LoVo (cell line): ENCODE measurements at regions not wholly inside any gene's neighbourhood (a gene's known extent, or its start where the extent isn't known, plus 50 kb on each side); places are given as distances from the start of the nearest gene placed in this dataset.
A peak's percentile ranks its signal among the peaks of the same experiment; 100 is the strongest.

Source experiments
- DNase-seq: peaks from one replicate; pipeline ENCODE4 v3.0.0-alpha.2; 2016; ENCODE audit warnings: low spot score

GRCh38 chr2:200212862-200213425 lies 93.5 kb upstream of the SPATS2L start:
- DNase-seq: no peak

- DNase-seq: no peak
Measured at GRCh38 chr2:200216310-200216709, 90.2 kb upstream of the SPATS2L start.

DNA sequence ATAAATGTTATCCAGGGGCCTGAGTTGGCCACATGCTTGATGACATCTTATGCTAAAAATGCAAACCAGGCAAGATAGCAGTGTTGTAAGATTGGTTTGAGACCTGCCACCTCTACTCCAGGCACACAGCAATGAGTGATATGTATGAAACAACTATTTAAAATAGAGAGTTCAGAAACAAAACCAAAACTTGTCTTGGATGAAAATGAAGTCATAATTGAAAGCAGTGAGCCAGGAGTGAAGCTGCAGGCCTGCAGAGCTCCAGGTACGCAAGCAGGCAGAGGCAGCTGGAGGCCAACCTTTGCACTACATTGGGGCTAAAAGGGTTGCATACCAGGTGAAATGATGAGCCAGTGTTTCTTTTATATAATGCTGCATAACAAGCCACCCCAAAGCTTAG lies 89.2 kb upstream of the SPATS2L start:
- DNase-seq: no peak

GRCh38 chr2:200218645-200219044 lies 87.8 kb upstream of the SPATS2L start:
- no peak for DNase-seq

DNA sequence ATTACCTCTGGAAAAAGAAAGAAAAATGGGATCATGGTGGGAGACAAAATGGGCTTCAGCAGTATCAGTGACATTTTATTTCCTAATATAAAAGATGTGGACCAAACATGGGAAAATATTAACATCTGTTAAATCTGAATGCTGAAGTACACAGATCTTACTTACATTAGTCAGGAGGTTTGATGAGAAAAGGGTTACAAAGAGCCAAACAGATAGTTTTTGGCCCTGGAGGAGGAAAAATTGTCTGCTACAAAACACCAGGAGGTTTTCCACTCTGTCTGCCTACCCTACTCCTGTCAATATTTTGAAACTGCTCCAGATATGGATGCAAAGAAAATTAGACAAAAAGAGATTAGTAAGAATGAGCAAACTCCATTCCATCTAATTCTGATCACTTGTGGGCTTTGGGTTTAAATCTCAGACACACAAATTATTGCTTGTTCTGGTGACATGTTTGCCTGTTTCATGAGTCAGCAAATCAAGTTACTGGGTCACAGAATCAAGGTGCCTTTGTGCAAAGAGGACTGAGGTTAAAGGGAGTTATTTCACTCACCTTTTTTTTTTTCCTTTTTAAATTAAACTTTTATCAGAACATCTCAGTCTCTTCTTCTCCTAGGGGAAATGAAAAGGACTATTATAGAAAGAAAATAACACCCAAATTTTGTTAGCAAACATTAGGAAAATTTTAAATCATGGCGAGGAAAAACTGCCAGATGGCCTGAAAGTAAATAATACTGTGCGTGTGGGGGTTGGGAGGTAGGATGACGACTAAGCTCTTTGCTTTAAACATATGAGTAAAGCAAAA lies 87.0 kb upstream of the SPATS2L start:
- no peak for DNase-seq

DNA sequence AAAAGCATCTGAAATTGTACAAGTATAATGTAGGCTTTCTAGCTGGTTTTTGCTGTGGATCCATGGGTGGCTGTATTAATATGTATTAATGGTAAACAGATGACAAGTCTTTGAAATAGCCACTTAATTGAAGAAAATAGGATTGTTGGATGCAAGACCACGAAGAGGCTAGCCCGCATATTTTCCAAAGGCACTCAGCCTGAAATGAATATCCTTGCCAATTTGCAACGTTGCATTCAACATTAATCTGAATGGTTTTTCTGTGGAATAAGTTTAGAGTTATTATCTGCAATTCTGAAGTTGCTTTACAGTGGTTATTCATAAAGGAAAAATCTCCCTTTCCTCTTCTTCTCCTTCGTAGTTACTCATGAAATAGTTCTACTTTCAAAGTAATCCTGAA lies 86.2 kb upstream of the SPATS2L start:
- DNase-seq: no peak

DNA sequence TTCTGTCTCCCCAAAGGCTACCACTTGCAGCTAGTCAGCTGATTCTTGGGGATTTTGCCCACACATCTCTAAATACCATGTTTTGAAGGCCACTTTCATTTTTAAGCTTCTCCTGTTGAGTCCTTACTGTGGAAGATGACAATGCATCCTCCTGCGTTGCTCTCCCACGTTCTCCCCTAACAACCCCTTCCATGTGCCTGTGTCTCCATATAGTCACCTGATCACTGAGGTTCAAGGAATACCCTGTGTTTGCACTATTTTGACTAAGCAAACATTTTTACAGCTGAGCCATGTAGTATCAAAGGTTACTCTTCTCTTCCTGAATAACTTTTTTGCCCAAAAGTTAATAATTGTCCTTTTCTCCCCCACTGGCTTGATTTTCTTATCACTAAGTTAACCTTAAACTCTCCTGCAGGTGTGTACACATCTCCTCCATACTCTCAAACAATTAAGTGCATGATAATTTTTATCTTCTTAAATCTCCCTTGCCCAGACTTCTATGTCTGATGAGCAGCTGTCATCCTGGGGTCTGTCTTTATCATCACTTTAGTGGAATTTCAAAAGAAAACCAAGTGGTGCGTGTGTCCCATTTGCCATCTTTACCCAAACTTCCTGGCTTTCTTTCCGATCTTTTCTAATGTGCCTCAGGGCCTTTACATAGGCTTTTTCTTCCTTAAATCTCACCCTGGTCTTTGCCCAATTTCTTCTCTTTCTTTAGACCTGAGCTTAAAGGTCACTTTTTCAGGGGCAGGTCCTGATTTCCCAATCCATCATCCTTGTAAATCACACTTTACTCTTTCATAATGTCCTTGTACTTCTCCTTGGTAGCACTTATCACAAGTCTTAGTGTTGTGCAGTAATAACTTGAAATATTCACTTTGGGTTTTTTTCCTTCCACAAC lies 85.2 kb upstream of the SPATS2L start:
- DNase-seq: peak; percentile 28

DNA sequence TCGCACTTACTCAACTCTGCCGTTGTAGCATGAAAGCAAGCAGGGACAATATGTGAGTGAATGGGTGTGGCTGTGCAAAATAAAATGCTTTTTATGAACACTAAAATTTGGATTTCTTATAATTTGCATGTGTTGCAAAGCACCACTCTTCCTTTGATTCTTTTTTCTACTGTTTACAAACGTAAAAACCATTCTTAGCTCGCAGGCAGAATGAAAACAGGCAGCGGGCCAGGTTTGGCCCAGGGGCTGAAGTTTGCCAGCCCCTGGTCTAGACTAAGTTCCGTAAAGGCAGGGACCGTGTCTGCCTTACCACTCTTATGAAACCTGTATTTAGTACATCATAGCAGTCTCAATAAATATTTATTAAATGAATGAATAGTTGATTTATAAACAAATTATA lies 83.7 kb upstream of the SPATS2L start:
- no peak for DNase-seq

GRCh38 chr2:200223205-200223784 lies 83.2 kb upstream of the SPATS2L start:
- no peak for DNase-seq

GRCh38 chr2:200225951-200226350 lies 80.5 kb upstream of the SPATS2L start:
- DNase-seq: no peak

DNA sequence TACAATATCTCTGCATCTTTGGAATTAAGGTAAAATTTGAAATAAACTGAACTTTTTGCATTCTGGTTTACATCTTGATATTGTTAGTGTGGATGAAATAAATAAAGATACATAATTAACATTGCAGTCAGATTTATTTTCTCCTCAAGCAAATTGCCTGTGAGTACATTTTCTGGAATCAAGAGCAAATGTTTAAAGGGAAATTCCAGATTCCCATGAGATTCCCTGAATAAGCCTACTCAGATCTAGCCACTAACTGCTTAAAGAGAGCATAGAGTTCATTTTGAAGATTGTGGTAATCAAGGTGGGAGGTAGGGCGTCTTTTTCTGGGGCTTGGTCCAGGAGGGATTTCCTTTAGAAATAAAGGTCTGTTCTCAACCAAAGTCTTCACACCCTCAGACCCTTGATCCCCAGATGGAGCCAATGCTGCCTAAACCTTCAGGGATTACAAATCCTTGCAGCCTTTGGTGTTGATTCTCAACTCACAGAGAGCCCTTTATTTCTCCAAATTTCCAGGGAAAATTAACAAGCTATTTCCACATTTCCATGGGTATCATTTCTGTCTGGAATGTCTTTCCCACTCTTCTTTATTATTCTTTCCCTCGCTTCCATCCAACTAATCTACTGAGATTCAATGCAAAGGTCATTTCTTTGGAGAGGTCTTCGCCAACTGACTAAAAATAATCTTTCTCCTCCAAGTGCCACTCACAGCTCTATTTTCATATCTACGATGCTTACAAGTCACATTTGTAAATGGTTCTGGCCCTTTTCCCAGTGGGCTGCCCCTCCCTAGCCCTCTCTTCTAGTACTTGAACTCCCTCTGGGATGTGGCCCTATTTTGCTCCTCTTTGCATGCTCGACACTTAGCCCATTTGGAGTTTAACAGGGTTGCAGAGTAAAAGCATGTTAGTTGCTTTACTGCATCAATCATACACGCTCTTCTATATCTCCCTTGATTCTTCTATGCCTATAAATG lies 79.8 kb upstream of the SPATS2L start:
- no peak for DNase-seq

DNA sequence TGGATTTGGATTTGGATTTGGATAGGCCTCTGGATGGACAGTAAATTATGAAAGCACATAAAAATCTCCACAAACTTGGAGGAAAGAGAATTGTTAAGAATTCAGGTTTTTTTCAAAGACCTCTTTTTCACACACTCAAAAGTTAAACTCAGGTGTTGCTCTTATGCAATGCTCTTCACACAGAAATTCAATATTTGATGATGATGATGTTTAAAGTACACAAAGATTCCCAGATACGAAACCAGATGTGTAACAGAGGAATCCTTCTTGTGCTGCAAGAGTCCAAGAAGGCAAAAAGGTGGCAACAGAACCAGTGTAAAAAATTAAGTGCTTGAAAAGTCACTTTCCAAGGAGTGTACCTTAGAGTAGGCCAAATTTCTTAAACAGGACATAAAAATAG lies 75.8 kb upstream of the SPATS2L start:
- no peak for DNase-seq

DNA sequence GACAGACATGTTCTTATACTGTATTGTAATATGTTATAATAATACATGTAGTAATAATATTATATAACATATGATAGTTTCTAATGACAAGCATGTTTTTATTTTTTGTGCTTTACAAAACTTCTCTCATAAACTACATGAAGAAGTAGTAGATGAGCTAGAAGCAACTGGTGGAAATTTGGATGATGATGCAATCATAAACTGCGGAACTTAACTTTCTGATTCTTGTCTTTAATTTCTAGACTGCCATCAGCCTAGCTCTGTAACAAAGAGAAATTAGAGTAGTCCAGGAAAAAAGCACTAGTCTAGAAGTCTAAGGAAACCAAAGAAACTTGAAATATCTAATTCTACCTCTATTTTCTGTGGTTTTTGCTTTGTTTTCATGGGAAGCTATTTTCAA lies 71.0 kb upstream of the SPATS2L start:
- DNase-seq: no peak

GRCh38 chr2:200239216-200239615 lies 67.3 kb upstream of the SPATS2L start:
- DNase-seq: no peak

DNA sequence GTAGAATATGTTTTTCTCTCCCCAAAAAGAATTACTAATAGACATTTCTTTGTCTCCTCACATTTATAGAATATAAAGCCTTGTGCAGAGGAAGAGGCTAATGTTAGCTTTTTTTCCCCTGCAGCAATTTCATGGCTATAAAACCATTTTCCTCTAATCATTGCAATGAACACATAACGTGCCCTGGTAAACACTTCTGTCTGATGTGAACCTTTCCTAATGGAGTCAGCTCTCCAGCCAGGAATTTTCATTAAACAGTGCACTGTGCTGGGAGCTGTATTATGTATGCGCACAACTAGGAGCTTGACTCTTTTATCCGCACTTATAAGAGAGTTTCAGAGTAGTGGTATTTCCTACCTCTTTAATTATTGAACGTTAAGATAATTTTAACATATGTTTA lies 63.9 kb upstream of the SPATS2L start:
- DNase-seq: no peak

DNA sequence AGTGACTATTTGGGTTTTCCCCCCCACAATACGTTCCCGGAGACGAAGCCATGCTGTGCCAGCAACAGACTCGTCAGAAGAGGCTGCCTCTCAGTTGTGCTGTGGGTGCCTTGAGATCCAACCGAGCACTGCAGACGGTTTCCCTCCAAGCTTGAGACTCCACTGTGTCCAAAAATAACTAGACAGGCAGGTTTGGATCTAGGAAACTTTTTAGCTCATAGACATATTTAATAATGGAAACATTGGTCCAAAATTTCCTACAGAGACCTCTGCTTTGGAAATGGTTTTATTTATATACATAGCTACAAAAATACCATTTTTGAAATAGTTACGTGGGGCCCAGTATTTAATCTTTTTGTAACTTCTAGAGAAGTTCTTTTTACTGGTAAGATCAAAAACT lies 63.1 kb upstream of the SPATS2L start:
- no peak for DNase-seq

GRCh38 chr2:200244111-200244510 lies 62.4 kb upstream of the SPATS2L start:
- no peak for DNase-seq

- DNase-seq: no peak
Measured at GRCh38 chr2:200247494-200247893, 59.0 kb upstream of the SPATS2L start.

GRCh38 chr2:200252265-200253067 lies 54.0 kb upstream of the SPATS2L start:
- no peak for DNase-seq

DNA sequence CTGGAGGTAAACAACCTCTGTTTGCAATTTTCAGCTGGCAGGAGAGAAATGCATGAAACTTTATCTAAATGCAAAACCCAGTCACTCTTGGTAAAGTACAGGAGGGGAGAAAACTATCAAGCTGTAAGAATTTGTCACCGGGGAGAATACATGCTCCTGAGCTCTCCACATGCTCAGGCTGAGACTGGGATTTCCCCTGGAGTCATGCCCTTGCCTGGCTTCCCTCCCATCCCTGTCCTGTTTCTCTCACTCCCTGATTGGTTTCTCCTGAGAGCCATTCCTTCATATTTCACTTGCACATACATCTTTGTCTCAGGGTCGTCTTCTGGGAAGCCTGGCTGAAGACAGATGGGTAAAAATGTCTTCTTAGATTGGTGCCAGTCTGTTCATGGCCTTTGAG lies 52.9 kb upstream of the SPATS2L start:
- DNase-seq: no peak

DNA sequence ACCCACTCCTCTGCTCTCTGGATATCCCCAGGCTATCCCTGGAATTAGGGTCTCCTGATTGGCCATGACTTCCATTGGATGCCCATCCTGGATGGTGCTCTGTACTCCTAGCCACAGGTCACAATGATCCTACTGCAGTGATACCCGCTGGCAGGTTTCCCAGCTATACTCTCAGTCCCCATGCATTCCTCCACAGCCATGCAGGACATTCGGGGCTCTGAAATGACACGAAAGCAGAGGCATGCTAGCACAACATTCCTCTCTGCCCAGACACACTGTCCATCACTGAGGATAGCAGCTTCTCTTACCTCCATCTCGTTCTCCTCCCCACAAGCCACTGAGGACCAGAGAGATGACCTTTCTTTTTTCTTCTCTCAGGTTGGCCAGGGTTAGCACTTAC lies 51.7 kb upstream of the SPATS2L start:
- no peak for DNase-seq
